GM21737 (cell line): ENCODE measurements at regions not wholly inside any gene's neighbourhood (a gene's known extent, or its start where the extent isn't known, plus 50 kb on each side); places are given as distances from the start of the nearest gene placed in this dataset.

ENCODE experiments used
- ATAC-seq: cut with Tn5 transposase; IDR thresholded peaks from one replicate; pipeline ENCODE4 v1.9.1; 2021; ENCODE audit warnings: mild to moderate bottlenecking, moderate library complexity; ENCODE audit not compliant: unreplicated experiment

DNA sequence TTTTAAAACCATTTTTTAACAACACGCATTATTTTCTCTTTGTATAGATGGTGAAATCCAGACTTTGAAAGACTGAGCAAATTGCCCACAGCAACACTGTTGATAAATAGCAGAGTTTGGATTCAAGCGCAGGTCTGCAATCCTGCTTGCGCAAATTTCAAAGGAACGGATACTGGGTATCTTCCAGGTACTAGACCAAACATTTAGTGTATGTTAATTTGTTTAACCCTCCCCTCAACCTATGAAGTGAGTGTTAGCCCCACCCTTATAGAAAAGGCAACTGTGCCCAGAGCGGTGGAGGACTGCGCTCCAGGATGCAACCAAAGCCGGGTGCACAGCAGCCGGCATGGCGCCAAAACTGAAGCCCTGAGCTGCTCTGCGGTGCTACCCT, 103.8 kb downstream of the CPN2 start:
- ATAC-seq = no peak

DNA sequence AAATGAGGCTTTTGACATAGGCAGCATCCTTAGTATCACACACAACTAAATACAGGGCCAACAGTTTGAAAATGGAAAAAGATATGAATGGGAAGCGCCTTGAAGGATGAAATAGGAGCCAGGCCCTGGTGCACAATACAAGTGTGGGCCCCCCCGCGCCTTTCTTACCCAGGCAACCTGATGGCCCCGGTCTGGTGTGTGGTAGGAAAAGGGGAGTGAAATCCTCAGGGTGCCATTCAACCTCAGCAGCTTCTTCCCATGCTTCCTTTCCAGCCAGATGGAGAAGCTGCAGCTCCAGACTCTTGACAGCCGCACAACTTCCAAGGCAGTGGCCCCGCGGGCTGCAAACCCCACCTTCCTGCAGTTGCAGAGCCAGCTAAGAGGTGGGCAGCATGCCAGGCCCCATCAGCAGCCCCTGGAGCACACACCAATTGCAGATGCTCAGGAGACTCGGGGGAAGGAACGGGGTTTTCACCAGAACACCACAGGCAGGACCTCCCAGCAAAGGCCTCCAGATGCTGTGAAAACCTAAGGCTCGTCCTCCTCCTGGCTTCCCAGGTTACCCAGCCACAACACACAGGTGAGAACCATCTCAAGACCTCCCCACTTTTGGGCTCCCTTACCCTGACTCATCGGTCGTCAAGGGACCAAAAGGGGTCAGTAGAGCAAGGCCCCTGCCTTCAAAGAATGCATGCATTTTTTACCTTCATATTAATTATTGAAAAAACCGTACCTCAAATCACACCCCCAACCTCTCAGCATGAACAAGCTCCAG, 101.6 kb downstream of the CPN2 start:
- no peak for ATAC-seq

DNA sequence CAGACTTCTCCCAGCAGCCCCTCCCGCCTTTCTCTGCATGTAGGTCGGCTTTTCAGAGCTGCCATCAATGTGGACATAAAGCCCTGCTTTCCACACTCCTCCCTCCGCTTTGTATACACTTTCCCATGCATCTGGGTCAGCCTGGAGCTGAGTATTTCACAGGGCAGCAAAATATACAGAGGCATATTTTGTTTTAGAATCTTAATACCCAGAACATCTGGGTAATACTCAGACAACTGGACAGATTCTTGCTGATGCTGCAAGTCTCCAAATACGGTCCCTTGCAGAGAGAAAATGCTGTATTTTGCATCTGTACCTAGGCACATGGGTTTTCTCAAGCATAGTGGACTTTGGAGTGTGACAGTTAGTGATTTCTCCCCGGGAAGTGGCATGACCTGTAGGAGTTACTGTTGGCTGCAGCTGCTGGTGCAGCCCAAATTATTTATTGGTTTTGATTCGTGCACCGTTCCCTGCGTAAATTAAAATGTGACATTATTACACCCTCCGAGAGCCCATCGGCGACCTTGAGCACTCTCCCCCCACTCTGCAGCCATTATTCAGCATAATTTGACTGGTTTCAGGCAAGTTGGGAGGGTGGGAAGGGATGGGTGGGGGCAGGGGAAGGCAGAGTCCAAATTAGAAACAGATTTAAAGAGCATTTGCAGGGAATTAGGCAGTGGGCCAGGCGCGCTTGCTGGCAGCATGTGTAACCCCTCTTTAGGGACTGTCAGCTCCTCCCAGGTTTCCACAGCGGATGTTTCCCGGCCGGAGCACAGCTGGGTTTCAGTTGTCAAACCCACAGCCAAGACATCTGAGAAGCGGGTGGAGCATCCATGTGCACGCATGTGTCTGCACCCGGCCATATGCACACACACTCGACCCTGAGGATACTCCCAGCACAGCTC, 100.8 kb downstream of the CPN2 start:
- no peak for ATAC-seq

DNA sequence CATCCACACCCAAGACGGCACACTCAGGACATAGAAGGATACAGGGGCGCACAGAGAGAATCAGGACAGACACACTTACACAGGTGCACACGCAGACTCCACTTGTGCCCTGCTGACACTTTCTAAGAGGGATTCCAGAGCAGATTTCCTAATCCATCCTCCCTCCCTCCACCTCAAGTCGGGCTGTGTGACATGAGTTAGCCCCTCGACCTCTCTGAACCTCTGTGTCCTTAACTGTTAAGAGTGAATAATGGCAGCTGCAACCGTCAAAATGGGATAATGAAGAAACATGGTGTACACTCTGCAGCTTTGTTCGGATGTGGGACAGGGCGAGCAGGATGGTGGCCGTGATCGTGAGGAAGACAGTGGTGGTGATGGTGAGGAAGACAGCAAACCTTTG, 100.1 kb downstream of the CPN2 start:
- no peak for ATAC-seq

DNA sequence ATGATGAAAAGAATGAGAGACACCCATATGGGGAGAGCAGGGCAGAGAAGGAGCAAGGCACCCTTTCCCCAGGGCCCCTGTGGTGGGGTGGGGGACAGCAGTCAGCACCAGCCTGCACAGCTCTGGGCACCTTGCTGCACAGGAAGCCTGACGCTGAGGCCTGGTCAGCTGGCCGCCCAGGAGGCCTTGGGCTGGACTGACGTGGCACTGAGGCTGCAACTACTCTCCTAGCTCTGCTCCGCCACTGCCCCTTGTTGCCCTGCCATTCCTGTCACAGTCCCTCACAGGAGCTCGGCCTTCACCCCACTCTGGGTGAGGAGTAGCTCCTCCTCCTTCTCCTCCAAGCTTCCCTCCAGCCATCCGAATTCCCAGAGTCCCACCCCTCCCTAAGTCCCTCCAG, 99.7 kb downstream of the CPN2 start:
- no peak for ATAC-seq

DNA sequence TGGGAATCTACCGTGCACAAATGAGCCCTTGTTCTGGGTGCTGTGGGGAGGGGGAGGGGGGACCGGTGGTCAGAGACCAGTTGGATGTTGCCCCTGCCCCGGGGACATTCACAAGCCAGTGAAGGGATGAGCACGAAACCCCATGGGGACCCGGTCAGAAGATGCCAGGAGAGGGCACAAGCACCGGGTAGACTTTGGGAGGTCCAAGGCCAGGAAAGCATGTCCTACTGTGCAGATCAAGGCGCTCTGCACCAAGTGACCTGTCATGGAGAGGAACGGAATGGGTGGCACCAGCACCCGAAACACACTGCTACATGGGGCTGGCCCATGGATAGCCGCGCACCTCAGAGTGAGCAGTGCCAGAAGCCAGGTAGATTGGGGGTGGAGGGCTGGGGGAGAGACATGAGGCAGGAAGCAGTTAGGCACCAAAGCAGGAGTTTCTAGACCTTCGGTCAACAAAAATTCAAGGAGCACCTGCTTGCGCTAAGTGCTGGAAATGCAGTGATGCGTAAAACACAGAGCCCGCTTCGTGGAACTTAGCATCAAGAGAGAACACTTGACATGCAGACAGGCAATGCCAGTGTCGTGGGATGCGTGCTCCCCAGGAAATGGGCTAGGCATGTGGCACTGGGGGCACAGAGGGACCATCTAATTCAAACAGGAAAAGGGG, 99.1 kb downstream of the CPN2 start:
- no peak for ATAC-seq

DNA sequence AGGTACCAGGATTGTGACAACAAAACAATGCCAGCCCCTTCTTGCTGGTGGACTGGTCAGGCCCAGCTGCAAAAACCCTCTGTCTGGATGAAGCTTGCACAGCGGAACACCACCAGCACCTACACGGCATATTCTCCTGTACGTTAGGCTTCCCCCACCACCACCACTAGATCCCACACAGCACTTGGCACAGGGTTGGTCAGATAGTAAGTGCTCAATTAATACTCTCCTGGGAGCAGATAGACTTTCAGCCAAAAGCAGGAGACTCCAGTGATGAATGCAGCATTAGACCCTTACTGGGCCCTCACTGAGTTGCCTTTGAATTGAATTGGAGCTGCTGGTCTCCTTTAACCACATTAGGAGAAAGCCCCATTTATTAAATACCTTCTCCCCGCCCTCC, 97.9 kb downstream of the CPN2 start:
- ATAC-seq = no peak

DNA sequence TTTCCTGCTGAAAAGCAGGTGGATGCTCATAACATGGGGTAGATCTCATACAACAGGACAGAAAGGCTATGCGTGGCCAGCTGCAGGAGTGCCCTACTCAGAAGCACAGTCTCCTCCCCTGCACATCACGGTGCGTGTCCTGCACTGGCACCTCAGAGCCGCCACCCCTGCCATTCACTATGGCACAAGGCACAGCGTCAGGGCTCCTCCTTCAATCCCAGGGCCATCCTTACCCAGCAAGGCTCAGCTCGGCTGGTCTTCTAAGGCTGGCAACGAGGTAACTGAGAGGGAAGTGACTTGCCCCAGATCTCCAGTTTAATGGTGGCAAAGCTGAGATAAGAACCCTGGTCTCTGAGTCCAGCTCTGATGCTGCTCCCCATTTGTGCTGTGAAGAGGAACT, 97.1 kb downstream of the CPN2 start:
- ATAC-seq = no peak

DNA sequence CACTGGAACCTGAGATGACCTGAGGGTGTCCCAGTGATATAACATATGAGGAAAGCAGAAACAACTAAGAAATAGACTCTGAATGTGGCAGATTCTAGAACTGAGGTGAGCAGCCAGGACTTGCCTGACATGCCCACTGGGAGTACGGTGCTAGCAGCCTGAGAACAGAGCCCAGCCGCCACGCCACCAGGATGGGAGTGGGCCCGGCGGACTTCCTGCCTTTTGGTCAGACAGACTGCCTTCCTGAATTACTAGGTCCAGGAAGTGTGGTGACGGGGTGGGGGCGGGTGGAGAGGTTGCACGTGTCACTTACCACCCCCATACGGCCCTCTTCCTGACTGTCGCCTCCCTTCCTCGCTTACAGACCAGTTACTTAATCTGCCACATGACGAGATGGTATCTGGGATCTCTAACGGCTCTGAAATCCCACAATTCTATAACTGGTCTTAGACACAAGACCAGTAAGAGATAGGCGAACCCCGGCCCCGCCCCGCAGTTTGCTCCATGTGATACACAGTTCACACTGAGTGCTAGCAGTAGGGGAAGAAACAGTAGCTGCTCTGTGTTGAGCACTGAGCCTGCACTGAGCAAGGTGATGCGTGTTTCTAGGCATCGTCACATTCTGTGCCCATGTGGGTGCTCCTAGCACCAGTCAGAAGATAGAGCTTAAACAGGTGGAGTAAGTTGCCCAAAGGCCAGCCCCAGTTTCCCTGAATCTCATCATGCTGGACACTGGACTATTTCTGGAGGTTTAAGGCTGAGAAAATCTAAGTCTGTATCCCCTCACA, 95.7 kb downstream of the CPN2 start:
- no peak for ATAC-seq

DNA sequence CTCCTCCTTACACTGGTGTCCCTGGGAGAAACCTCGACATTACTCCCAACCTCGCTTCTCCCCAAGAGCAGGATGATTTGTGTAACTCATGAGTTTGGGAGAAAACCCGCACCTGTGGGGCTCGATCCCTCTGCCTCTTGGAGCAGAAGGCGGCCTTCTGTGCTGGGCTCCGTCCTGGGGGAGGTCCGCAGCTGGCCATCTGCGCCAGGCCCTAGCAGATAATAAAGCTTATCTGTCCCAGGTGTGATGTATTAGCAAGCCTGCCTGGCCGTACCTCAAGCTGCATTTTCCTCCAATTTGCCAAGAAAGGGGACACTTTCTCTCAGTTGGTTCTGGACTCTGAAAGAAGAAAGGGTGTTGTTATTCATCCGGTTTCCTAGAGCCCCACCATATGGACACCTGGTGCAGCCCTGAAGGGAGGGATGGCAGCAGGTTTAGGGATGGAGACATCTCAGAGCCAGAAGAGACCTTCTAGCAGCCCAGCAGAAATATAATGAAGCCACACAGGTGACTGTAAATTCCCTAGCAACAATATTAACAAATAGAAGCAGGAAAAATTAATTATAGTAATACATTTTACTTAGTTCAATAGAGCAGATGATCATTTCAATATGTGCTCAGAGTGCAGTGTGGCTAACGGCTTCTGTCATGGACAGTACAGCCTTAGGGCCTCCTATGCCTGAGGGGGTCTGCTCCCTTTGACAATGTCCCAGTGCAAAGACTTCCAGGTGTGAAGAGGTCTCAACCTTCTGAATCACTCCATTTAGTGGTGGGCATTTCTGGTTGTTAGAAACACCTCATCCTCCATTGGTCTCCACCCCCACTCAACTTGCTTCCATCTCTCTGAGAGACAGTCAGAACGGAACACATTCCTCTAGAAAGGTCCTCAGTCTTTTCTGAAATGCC, 94.8 kb downstream of the CPN2 start:
- no peak for ATAC-seq

DNA sequence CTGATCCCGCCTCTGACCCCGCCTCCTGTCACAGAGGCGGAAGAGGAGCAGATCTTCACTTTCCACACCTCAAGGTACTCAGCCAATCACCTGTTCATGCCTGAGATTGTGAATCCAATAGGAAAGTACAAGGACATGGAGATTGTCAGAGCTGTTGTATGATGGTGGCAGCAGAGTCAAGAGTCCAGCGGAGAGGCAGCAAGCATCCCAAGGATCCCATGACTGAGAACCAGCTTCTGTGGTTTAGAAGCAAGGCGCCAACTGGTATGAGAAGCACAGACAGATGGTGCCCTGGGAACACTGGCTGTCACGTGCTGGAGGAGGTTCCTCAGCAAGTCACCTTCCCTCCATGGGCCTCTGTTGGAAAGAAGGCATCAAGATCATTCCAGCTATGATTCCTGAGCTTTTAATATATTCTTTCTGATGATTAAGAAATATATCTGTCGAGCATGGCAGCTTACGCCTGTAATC, 93.9 kb downstream of the CPN2 start:
- no peak for ATAC-seq

DNA sequence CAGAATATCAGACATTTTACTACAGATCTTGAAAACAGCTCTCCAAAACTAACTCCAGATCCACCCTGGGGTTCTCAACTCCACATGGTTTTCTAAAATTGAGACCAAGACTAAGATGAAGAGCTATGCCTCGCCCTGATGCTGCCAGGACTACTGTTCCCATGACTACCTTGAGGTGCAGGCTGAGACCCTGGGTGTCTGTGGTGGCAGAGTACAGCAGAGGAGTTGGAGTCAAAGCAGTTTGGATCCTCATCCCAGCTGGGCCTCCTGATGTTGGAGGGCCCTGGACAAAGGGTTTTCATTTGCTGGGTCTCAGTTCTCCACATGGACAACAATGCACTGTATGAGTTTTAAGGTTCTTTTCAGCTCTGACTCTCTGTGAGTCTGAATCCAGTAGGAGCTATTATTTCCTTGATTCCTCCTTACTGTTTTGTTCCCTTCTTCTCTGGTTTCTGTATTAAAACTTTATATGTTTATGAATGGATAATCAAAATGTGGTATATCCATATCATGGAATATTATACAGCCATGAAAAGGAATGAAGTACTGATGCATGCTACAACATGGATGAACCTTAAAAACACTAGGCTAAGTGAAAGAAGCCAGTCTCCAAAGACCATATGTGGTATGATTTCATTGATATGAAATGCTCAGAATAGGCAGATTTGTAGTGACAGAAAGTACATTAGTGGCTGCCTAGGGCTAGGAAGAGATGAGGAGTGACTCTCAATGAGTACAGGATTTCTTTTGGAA, 93.0 kb downstream of the CPN2 start:
- no peak for ATAC-seq

DNA sequence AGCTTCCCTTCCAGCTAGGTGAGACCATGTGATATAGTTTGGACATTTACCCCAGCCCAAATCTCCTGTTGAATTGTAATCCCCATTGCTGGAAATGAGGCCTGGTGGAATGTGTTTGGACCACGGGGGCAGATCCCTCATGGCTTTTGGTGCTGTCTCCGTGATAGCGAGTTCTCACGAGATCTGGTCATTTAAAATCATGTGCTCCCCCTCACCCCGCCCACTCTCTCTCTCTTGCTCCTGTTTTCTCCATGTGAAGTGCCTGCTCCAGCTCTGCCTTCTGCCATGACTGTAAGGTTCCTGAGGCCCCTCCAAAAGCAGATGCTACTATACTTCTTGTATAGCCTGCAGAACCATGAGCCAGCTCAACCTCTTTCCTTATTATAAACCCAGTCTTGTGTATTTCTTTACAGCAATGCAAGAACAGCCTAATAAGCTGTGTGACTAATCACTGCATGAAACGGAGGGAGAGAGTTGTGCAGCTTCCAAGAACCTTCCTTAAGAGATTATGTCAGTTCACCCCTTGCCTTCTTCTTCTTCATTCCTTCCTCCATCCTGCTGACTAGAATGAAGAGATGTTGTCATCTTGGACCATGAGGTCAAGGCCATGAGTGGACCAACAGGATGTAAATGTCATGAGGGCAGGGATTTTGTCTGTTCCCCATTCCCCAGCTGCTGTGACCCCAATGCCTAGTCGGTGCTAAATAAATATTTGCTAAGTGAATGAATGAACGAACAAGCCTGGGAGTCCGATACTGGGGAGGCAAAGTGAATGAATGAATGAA, 91.0 kb downstream of the CPN2 start:
- no peak for ATAC-seq

DNA sequence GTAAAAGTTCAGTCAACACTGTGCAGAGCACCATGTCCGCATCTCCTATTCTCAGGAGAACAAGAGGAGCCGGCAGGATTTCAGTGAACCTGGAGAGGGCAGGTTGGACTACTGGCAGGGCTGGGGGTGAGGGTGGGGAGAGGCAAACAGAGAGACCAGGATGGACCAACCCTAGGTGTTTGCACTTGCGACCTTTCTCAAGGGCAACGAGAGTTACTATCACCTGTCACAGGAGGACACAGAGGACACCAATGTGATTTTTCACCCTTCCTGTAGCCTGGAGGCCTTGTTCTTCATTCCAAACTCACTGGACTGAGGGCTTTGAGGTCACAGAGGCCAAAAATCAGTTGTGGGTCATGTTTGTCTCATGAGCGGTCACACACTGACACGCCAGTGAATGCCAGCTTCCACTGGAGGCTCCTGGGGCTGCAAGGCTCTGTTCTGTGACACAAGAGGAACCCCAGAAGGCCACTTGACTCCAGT, 89.5 kb downstream of the CPN2 start:
- ATAC-seq = no peak

DNA sequence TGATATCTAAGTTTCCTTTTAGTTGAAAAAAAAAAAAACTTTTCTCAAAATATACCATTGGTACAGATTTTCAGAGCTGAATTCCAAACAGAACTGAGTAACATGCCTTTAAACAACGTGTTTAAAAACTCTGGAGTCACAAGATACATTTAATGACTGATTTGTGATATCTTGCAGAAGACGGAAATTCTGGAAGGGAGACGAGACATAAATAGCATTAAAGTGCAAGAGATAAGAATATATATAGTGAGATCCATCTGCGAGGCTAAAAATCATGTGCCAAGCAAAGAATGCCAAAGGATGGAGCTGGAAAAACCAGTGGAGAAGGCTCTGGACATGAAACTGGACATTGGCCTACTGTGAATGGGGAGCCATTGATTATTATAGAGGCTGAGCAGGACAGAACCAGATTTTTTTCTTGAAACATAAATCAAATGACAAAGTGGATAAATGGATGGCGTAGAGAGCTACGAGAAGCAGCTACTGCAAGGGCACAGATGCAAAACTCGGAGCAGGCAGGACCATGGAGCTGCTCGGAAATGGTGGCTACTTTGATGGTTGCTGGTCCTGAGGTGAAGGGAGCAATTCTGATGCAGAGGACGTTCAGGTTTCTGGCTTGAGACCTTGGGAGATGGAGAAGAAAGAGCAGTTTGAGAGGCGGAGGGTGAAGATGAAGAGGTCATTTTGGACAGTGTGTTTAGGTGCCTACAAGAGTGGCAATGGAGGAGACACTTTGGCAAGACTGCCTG, 88.8 kb downstream of the CPN2 start:
- ATAC-seq = no peak

DNA sequence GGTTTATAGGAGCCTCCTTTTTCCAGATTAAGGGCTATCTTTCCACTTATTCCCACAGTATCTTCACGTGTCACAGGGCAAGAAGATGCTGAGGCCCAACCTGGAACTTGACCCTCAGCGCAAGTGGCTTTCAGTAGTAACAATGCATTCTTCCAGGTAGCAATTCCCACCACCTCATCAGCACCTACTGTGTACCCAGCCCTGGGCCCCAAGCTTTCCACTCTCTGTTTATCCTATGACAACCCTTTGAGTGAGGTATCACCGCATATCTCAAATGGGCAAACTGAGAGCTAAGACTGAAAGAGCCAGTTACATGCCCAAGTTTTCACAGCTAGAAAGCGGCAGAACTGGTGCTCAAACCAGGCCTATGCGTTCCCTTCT, 88.2 kb downstream of the CPN2 start:
- ATAC-seq = no peak
